ENCODE measurements at regions not wholly inside any gene's neighbourhood (a gene's known extent, or its start where the extent isn't known, plus 50 kb on each side); places are given as distances from the start of the nearest gene placed in this dataset.

- TF ChIP-seq, protein P1, sequence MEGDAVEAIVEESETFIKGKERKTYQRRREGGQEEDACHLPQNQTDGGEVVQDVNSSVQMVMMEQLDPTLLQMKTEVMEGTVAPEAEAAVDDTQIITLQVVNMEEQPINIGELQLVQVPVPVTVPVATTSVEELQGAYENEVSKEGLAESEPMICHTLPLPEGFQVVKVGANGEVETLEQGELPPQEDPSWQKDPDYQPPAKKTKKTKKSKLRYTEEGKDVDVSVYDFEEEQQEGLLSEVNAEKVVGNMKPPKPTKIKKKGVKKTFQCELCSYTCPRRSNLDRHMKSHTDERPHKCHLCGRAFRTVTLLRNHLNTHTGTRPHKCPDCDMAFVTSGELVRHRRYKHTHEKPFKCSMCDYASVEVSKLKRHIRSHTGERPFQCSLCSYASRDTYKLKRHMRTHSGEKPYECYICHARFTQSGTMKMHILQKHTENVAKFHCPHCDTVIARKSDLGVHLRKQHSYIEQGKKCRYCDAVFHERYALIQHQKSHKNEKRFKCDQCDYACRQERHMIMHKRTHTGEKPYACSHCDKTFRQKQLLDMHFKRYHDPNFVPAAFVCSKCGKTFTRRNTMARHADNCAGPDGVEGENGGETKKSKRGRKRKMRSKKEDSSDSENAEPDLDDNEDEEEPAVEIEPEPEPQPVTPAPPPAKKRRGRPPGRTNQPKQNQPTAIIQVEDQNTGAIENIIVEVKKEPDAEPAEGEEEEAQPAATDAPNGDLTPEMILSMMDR (IDR thresholded peaks at IDR 0.05) = no peak
- TF ChIP-seq POLR2A (IDR thresholded peaks at IDR 0.05) = no peak
Observed at GRCh38 chr4:148800336-148800885, 358.2 kb upstream of the NR3C2 start.
